Suppressor macrophage (primary cell): ENCODE measurements at regions not wholly inside any gene's neighbourhood (a gene's known extent, or its start where the extent isn't known, plus 50 kb on each side); places are given as distances from the start of the nearest gene placed in this dataset.

Experiments used
- DNase-seq, 4 experiments: peaks; one replicate each; pipeline ENCODE4 v3.0.0-alpha.2; 2020 to 2022

- DNase-seq = no peak
Measured at GRCh38 chr14:71469643-71470335, 462.4 kb upstream of the RGS6 start.

DNA sequence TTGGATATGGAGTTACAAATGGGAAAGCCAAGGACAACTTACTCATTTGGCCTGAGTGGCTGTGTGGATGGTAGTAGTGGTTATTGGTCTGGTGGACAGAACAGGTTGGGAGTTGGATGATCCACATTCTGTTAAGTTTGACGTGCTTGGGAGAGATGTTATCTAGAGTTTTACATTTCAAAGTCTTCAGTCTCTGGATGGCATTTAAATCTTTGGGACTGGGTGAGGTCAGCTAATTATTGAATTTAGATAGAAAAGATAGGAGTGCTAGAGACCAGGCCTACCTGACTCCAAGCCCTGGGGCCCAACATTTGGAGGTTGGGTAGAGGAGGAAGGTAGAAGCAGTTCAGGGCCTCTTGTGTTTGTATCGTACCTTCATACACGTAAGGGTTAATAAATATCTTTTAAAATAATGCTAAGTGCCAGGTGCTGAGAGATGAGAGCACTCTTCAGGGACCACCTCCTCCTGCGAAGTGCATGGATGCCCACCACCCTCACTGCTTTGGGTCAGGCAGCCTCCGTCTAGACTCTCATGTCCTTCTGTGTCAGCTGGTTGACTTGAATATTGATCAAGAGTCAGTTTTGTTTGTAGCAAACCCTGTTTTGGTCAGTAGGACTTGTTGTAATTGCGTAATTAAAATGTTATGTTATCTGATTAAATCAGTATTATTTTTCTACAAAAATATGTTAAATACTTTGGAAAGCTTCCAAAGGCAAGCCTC is 460.4 kb upstream of the RGS6 start:
- no peak for DNase-seq

- DNase-seq = peak in 2 of 4 experiments; percentile 15 to 22
Measured at GRCh38 chr14:71472356-71473340, 459.6 kb upstream of the RGS6 start.

DNA sequence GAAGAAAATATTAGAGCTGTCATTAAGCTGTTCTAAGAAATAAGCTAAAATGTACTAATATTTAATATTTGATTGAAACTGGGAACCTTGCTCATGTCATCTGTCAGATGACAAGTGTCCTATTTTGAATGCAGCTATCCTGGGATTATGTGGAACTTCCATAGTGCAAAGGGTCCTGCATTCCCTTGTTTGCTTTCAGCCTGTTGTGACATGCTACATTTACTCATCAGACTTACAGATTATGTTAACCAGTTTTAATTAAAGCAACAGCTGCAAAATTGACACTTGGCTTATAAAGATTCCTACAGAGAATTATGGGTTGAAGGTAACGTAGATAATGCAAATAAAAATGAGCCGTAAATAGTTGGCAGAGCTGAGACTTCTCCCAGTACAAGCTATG is 458.4 kb upstream of the RGS6 start:
- peak in 1 of 4 experiments; percentile 9 for DNase-seq

- DNase-seq = no peak
Measured at GRCh38 chr14:71474301-71475265, 457.6 kb upstream of the RGS6 start.

DNA sequence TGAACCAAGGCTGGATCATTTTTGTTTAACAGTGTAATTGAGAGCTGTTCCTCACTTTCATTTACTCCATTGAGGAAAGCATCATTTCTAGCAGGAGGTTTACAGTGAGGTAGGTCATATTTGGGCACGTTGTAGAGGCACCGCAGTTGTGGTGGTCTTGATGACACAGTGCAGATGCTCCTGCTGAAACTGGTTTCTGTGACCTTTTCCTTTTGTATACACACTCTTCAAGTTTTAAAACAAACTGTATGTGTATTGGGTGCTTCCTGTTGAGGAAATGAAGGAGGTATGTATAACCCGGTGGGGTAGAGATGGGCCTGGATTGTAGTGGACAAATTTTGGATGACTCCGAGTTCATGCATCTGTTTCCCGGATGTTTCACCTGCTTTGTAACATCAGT is 456.3 kb upstream of the RGS6 start:
- no peak for DNase-seq

GRCh38 chr14:71478542-71478941 is 453.7 kb upstream of the RGS6 start:
- DNase-seq = peak; percentile 76 to 92 (median 84)

DNA sequence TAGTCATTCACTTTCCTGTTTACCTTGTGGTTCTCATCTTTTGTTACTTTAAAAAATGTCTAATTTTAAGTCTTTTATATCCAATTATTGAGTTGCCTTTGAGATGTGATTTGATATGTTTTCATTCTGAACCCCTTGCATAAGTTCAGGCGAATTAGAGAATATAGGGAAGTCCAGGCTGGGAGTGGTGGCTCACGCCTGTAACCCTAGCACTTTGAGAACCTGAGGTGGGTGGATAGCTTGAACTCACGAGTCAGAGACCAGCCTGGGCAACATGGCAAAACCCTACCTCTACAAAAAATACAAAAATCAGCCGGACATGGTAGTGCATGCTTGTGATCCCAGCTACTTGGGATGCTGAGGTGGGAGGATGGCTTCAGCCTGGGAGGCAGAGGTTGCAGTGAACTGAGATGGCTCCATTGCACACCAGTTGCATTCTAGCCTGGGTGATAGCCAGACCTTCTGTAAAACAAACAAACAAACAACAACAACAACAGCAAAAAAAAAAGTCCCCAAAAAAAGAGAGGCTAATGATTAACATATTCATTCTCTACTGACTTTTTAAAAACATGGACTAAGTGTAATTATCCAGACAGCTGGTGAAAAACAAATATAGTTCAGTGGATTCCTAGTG is 451.1 kb upstream of the RGS6 start:
- peak; percentile 40 to 76 (median 46) for DNase-seq

DNA sequence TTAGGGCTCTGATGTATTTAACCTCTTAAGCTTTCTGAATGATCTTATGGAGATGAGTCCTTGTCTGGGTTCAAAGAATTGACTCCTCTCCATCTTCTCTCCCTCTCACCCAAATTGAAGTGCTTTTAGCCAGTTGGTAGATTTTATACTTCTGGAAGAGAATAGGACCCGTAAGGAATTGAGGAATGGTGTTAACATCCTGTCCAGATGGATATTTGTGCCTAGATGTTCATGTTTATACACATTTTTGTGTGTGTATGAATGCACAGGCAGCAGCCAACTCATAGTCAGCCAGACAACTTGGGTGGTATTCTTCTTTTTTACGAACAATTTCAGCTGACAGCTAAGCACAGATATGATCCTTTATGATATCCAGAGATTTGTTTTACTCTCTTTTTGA is 449.6 kb upstream of the RGS6 start:
- DNase-seq = no peak

- DNase-seq = no peak
Measured at GRCh38 chr14:71483154-71483553, 449.1 kb upstream of the RGS6 start.

GRCh38 chr14:71485833-71486232 is 446.4 kb upstream of the RGS6 start:
- no peak for DNase-seq

- no peak for DNase-seq
Measured at GRCh38 chr14:71486279-71486678, 445.9 kb upstream of the RGS6 start.

GRCh38 chr14:71487449-71487848 is 444.8 kb upstream of the RGS6 start:
- no peak for DNase-seq

- no peak for DNase-seq
Measured at GRCh38 chr14:71487941-71488340, 444.3 kb upstream of the RGS6 start.

DNA sequence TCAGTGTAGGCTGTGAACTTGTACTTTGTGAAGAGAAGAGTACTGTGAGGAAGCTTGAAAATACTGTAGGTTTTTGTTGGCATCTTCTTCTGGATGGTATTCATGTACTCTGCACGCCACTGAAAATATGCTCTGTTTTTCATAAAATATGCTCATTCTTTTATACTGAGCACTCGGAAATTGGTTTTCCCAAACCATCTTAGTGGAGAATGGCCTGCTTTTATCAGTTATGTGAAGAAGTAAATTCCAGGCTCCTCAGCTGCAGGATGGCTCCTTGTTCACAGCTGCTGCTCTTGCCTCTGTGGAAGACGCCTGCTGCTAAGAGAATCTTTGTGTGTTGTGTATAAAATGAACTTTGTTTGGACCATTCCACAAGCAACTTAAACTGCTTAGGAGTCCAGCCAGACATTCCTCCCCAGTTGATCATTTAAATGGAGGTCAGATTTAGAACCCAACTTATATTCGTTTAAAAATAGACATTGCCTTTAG is 443.5 kb upstream of the RGS6 start:
- no peak for DNase-seq

DNA sequence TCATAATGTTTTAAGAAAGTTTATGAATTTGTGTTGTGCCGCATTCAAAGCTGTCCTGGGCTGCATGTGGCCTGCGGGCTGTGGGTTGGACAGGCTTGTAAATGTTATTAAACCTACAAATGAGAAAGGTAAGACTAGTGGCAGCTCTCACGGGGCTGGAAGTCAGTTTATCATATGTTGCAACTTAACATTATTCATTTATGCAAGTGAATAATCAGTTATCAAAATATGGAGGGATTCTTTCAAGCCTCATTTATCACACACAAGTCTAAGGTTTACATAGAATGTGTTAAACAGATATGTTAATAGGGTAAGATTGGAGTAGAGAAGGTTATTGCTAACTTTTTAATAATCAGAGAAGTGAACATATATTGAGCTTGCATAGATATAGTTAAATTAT is 442.5 kb upstream of the RGS6 start:
- DNase-seq = no peak

- DNase-seq = no peak
Measured at GRCh38 chr14:71491931-71492330, 440.3 kb upstream of the RGS6 start.

DNA sequence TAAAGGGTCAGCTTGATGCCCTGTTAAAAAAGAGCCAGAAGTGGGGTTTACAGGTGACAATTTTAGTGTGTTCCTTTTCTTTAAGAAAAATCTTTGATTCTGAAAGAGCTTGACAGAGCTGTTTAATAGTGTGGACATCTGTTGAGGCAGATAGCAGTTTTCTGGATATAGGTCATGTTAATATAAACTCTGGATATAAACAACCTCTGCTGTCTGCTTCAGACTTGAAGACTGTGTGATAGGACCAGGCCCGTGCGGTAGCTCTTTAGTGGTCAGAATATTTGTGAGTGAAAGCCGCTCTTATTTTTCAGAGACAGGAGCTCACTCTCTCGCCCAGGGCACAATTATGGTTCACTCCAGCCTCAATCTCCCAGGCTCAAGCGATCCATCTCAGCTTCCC is 439.9 kb upstream of the RGS6 start:
- DNase-seq = no peak

GRCh38 chr14:71497645-71498086 is 434.6 kb upstream of the RGS6 start:
- no peak for DNase-seq

DNA sequence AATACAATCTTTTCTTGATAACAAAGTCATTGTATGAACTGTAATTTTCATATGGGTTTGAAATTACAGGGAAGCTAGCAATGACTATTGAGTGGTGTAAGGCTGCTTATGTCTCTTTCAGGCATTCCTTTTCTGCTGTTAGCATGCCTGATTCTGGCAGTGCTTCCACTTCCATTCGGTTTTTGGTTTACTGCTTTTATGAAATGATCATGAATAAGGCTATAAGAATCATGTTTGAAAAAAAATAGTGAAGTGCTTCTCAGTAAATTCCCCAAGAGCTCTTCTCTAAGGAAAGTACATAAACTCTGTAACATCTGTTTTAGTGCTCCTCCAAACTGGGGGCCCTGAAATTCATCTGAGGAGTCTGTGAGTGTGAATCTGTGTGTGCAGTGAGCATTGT is 434.0 kb upstream of the RGS6 start:
- DNase-seq = no peak

- DNase-seq = no peak
Measured at GRCh38 chr14:71499018-71499417, 433.2 kb upstream of the RGS6 start.
